Retinal pigment epithelial cell (primary cell): ENCODE measurements at regions not wholly inside any gene's neighbourhood (a gene's known extent, or its start where the extent isn't known, plus 50 kb on each side); places are given as distances from the start of the nearest gene placed in this dataset.

Experiments
- DNase-seq: peaks from one replicate; pipeline ENCODE4 v3.0.0-alpha.2; 2010; ENCODE audit warnings: low read depth
- H3K4me3 ChIP-seq: 2 replicates; pipeline ENCODE4 v1.5.1; 2011; ENCODE audit warnings: mild to moderate bottlenecking, low read length, control low read depth, moderate library complexity
- CTCF ChIP-seq: conservative IDR thresholded peaks from 2 replicates; pipeline ENCODE4 v1.5.1; 2011; ENCODE audit warnings: low read depth, low read length, control low read depth, inconsistent platforms

GRCh38 chr6:44675449-44675848, 287.9 kb downstream of the CDC5L start:
- no peak for TF ChIP-seq CTCF
- H3K4me3 ChIP-seq, result no peak overlapping the region
- no peak for DNase-seq

- no peak overlapping the region for H3K4me3 ChIP-seq
- DNase-seq, result no peak
- no peak for TF ChIP-seq CTCF
These were observed 288.8 kb downstream of the CDC5L start for GRCh38 chr6:44676246-44676790.

GRCh38 chr6:44676826-44677433, 289.4 kb downstream of the CDC5L start:
- peak; percentile 40 for DNase-seq
- no peak for TF ChIP-seq CTCF
- no peak overlapping the region for H3K4me3 ChIP-seq

- TF ChIP-seq CTCF, result no peak
- no peak overlapping the region for H3K4me3 ChIP-seq
- no peak for DNase-seq
These were observed 290.9 kb downstream of the CDC5L start for GRCh38 chr6:44678252-44678935.

GRCh38 chr6:44679438-44680201, 292.1 kb downstream of the CDC5L start:
- no peak overlapping the region for H3K4me3 ChIP-seq
- TF ChIP-seq CTCF, result no peak
- no peak for DNase-seq

GRCh38 chr6:44680202-44680720, 292.8 kb downstream of the CDC5L start:
- DNase-seq, result no peak
- H3K4me3 ChIP-seq, result no peak overlapping the region
- TF ChIP-seq CTCF, result no peak
